A172 (cell line): ENCODE measurements at regions not wholly inside any gene's neighbourhood (a gene's known extent, or its start where the extent isn't known, plus 50 kb on each side); places are given as distances from the start of the nearest gene placed in this dataset.

ENCODE experiments used
- DNase-seq: peaks from one replicate; pipeline ENCODE4 v3.0.0-alpha.2; 2015; ENCODE audit warnings: low spot score

DNA sequence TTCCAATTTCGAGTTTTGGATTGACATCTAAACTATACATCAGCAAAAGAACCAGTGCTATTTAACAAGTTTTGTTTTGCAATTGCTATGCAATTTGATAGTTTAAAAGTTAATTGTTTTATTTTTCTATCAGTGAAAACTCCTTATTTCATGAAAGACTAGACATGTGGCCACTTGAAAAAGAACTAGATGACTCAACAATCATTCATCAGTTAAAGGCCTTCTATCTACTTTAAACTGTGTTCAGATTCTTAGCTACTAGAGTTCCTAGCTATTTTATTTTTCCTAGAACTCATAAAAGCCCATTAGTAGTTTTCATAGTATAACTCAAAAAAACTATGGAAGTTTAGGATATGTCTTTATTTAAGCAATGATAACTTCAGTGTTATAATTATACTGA is 104.6 kb upstream of the LSM8 start:
- peak; percentile 25 for DNase-seq

DNA sequence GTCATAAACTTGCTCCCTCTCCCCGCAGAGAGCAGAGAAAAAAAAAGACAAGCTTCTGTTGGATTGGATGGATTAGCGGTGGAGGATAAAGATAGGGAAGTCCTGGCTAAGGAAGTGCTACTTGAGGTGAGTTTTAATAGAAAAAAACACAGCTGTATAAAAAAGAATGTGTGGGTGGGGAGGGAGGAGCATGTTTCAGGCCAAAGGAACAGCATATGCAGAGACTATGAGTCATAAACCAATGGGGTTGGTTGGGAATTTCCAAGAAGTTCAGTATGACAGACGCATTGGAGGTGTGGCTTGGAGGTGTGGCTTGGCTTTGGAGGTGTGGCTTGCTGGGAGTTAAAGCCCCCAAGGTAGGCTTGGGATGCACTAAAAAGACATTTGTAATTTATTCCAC is 103.0 kb upstream of the LSM8 start:
- peak; percentile 92 for DNase-seq

DNA sequence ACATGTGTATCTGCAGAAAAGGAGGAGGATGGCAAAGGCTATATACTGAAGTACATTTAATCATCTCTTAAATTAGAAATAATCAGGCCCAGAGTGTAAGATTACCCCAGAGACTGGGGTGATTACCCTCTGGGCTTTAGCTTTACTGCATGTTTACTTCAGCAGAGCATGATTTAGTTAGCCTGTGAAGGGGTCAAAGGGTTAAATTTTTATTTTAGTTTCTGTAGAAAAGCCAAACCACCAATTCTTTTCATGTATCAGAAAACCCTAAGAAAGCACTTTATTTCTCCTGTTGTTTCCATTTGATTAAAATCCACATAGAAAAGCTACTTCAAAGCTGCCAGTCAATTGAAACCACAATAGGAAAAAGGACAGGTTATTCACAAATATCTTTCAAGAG is 101.5 kb upstream of the LSM8 start:
- DNase-seq, result no peak

- no peak for DNase-seq
Measured at GRCh38 chr7:118085000-118085399, 99.0 kb upstream of the LSM8 start.

- no peak for DNase-seq
Measured at GRCh38 chr7:118087126-118087525, 96.8 kb upstream of the LSM8 start.

GRCh38 chr7:118094044-118094443 is 89.9 kb upstream of the LSM8 start:
- DNase-seq, result no peak

DNA sequence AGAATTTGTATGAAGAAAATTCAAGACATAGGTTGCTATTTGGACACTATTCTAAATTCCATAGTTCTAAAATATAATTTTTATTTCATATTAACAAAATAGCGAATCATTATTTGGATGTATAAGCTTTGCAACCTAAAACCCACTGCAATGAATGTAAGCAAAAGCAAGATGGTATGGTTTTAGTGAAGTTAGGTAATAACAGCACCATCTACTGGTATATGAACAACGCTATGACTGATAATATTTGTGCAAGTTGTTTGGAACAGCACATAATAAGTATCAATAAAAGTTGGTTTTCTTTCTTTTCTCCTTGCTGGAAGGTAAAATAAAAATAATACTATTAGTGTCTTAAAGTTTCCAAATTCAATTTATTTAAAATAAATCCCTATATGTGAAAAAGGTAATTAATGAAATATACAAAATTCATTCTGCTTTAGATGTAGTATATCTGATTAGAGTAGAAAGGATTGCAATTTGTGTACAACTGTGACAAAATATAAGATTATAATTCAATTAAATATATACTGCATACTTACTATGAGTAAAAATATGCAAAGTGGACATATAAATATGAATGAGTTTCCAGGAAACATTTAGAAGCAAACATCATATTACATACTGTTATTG is 79.0 kb upstream of the LSM8 start:
- DNase-seq, result peak; percentile 29

DNA sequence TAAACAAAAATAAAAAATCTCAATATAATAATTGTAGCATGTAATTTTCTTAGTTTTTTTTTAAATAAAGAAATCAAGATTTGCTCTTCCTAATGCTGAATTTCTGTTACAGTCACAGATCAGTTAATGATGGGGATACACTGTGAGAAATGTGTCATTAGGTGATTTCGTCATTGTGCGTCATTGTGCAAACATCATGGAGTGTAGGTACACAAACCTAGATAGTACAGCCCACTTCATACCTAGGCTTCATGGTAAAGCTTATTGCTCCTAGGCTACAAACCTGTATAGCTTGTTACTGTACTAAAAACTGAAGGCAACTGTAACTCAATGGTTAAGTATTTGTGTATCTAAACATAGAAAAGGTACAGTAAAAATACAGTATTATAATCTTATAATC is 74.4 kb upstream of the LSM8 start:
- peak; percentile 2 for DNase-seq

GRCh38 chr7:118110178-118110925 is 73.6 kb upstream of the LSM8 start:
- DNase-seq, result no peak

DNA sequence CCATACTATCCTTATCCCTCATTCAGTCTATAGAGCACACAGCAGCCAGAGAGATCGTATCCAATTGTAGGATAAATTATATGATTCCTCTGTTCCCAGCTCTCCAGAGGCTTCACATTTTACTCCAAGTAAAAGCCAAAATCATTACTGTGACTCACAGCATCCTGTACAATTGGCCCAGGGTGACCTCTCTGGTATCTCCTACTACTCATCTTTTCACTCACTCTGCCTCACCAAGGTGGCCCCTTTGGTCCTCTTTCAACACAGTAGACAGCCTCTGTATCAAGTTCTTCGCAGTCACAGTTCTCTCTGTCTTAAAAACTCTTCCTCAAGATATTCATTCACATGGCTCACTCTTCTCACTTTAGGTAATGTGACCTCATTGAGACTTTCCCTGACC is 72.6 kb upstream of the LSM8 start:
- DNase-seq, result peak; percentile 9

DNA sequence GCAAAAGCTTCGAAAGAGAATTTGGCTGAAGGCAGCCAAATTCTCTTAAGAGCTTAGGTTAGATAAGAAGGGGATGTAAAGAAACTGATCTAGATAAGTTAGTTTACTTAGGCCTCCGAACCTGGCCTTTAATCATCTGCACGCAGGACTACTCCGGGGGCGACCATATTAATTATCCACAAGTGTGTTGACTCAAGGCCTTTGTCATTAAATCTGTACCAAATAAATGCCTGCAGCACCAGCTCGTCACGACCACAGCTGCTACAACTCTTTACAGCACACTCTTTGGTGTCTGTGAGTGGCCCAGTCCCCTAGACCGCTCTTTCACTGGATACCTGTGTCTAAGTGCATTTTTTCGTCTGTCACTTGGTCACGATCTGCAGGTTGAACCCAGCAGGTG is 69.8 kb upstream of the LSM8 start:
- DNase-seq, result no peak

GRCh38 chr7:118129041-118129795 is 54.7 kb upstream of the LSM8 start:
- DNase-seq, result no peak

DNA sequence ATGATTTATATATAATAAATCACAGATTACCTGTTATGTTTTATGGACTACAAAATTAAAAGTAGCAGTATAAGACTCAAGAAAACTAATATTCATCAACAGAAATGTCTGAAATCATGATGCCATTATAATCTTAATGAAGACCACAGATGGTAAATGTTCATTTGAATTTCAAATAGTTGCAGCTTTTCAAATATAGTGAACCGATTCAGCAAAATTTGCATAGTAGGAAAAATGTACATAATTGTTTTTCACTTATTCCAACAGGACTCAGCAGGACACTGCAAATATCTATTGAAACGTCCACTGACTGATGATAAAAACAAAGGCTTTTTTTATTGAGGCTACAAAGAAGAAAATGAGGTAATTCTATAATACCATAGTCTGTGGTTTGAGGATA is 51.2 kb upstream of the LSM8 start:
- DNase-seq, result no peak
